GM23338 (cell line): ENCODE measurements at regions not wholly inside any gene's neighbourhood (a gene's known extent, or its start where the extent isn't known, plus 50 kb on each side); places are given as distances from the start of the nearest gene placed in this dataset.
"Not testable (repeated sequence)": the region's sequence is repeated elsewhere in the genome, so short reads cannot be mapped to it uniquely, and the experiment has no call there.

Experiments used
- ATAC-seq: fragments of 200-7000 bp; cut with Tn5 transposase; 3 replicates; pipeline ENCODE4 v1.9.1; 2020
- DNase-seq: peaks from one replicate; pipeline ENCODE4 v3.0.0-alpha.2; 2015; ENCODE audit warnings: low spot score
- H2AFZ ChIP-seq: fragments of 200-600 bp; sonication (generic); 2 replicates; pipeline ENCODE4 v1.8.0; 2016; ENCODE audit warnings: antibody characterized with exemption, mild to moderate bottlenecking, moderate library complexity
- H3F3A ChIP-seq: fragments of 200-600 bp; sonication (generic); replicated peaks from 2 replicates; pipeline ENCODE4 v1.8.0; 2017; ENCODE audit warnings: antibody characterized with exemption, mixed run types, low read depth
- H3K27ac ChIP-seq: fragments of 200-600 bp; sonication (generic); 2 replicates; pipeline ENCODE4 v1.6.1; 2016; ENCODE audit warnings: low read depth
- H3K27me3 ChIP-seq: fragments of 200-600 bp; sonication (generic); 2 replicates; pipeline ENCODE4 v1.8.0; 2016; ENCODE audit warnings: mild to moderate bottlenecking, mixed run types, moderate library complexity; ENCODE audit not compliant: insufficient read depth
- H3K36me3 ChIP-seq: fragments of 200-600 bp; sonication (generic); 2 replicates; pipeline ENCODE4 v1.8.0; 2016; ENCODE audit warnings: mild to moderate bottlenecking; ENCODE audit not compliant: insufficient read depth
- H3K4me1 ChIP-seq: fragments of 200-600 bp; sonication (generic); 2 replicates; pipeline ENCODE4 v1.8.0; 2016; ENCODE audit warnings: mild to moderate bottlenecking, moderate library complexity; ENCODE audit not compliant: insufficient read depth
- H3K4me2 ChIP-seq: fragments of 200-600 bp; sonication (generic); 2 replicates; pipeline ENCODE4 v1.7.1; 2017; ENCODE audit warnings: mixed run types
- H3K4me3 ChIP-seq: fragments of 200-600 bp; sonication (generic); 2 replicates; pipeline ENCODE4 v1.6.1; 2016; ENCODE audit warnings: mixed run types
- H3K79me2 ChIP-seq: fragments of 200-600 bp; sonication (generic); replicated peaks from 2 replicates; pipeline ENCODE4 v1.8.0; 2017; ENCODE audit warnings: mild to moderate bottlenecking; ENCODE audit not compliant: insufficient read depth
- H3K9me2 ChIP-seq: fragments of 200-600 bp; sonication (generic); 2 replicates; pipeline ENCODE4 v1.8.0; 2017; ENCODE audit not compliant: insufficient read depth
- H4K20me1 ChIP-seq: fragments of 200-600 bp; sonication (generic); replicated peaks from 2 replicates; pipeline ENCODE4 v1.8.0; 2017; ENCODE audit warnings: mild to moderate bottlenecking; ENCODE audit not compliant: insufficient read depth
- H3K27ac Mint-ChIP-seq: 2 replicates; pipeline ENCODE4 v1.8.0; 2020; ENCODE audit warnings: inconsistent platforms, mild to moderate bottlenecking, moderate library complexity, mixed read lengths
- H3K27me3 Mint-ChIP-seq: 3 replicates; pipeline ENCODE4 v1.8.0; 2022; ENCODE audit warnings: low read depth, mild to moderate bottlenecking, moderate library complexity, mixed read lengths, inconsistent platforms; ENCODE audit not compliant: insufficient read depth, poor library complexity
- H3K36me3 Mint-ChIP-seq: 3 replicates; pipeline ENCODE4 v1.8.0; 2021; ENCODE audit warnings: low read depth, mild to moderate bottlenecking, inconsistent platforms, moderate library complexity, mixed read lengths
- H3K4me1 Mint-ChIP-seq: 3 replicates; pipeline ENCODE4 v1.8.0; 2020; ENCODE audit warnings: mild to moderate bottlenecking, inconsistent platforms, mixed read lengths
- H3K4me3 Mint-ChIP-seq: 3 replicates; pipeline ENCODE4 v1.8.0; 2021; ENCODE audit warnings: moderate library complexity, mild to moderate bottlenecking, inconsistent platforms, mixed read lengths
- H3K9me3 Mint-ChIP-seq: 3 replicates; pipeline ENCODE4 v1.8.0; 2020; ENCODE audit warnings: moderate library complexity, mild to moderate bottlenecking, inconsistent platforms, mixed read lengths
- CREB1 ChIP-seq: fragments of 250-450 bp; sonication (Bioruptor Pico); IDR thresholded peaks from 2 replicates; pipeline ENCODE4 v1.5.0; 2020; ENCODE audit warnings: low read depth, mild to moderate bottlenecking, moderate library complexity
- JUNB ChIP-seq: IDR thresholded peaks from one replicate; pipeline ENCODE4 v1.6.1; 2016; ENCODE audit warnings: antibody characterized with exemption; ENCODE audit not compliant: unreplicated experiment
- NANOG ChIP-seq: IDR thresholded peaks from 2 replicates; pipeline ENCODE4 v1.6.1; 2016; ENCODE audit warnings: antibody characterized with exemption, borderline replicate concordance
- POLR2AphosphoS5 ChIP-seq: IDR thresholded peaks from 2 replicates; pipeline ENCODE4 v1.6.1; 2016; ENCODE audit warnings: antibody characterized with exemption, low read depth
- STAT1 ChIP-seq: IDR thresholded peaks from one replicate; pipeline ENCODE4 v1.6.1; 2016; ENCODE audit warnings: antibody characterized with exemption; ENCODE audit not compliant: unreplicated experiment
- ZNF331 ChIP-seq: fragments of 250-450 bp; sonication (Bioruptor Pico); IDR thresholded peaks from 2 replicates; pipeline ENCODE4 v1.5.0; 2020; ENCODE audit warnings: low read depth, mild to moderate bottlenecking, moderate library complexity
- TF ChIP-seq, protein P1 (sequence below), 2 experiments: fragments of 200-600 bp in 1 of 2; sonication (generic) in 1 of 2; conservative IDR thresholded peaks; 2 replicates each; pipeline versions ENCODE4 v1.5.1 to v1.6.1; 2016 to 2017; ENCODE audit warnings: antibody characterized with exemption in 2 of 2, low read depth in 2 of 2, mild to moderate bottlenecking in 2 of 2, moderate library complexity in 1 of 2
- TF ChIP-seq, protein P2 (sequence below): IDR thresholded peaks from 2 replicates; pipeline ENCODE4 v1.6.1; 2016; ENCODE audit warnings: antibody characterized with exemption
- TF ChIP-seq, protein P3 (sequence below): fragments of 250-450 bp; sonication (Bioruptor Pico); IDR thresholded peaks from 2 replicates; pipeline ENCODE4 v1.5.0; 2020; ENCODE audit warnings: mild to moderate bottlenecking, moderate library complexity

DNA sequence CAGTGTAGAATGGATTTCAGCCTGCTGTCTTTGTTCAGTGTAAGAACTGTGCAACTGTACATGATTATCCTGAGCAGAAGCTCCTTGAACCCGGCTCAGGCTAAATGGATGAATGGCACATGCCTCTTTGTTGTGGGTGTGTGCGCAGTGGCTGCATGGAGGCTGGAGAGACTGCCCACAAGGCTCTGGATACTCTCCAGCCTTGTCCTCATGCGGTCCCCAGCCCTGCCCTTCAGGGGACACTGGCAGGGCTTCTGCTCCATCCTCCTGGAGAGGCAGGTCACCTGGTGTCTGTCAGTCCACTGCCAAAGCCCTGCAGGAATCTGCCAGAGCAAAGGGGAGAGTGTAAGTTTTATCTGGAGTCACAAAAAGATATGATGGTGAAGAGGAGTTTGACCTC lies 241.7 kb upstream of the EXOC2 start:
- H4K20me1 ChIP-seq: no peaks in the 10 kb centered on the region
- H3K27me3 Mint-ChIP-seq: peaks cover 9% of the 10 kb centered on the region
- no peaks in the 10 kb centered on the region for H3K79me2 ChIP-seq
- no peaks in the 10 kb centered on the region for H3F3A ChIP-seq
- DNase-seq: no peak
- peaks cover 8% of the 10 kb centered on the region; the same call in 1 of the 2 replicates for H3K4me1 ChIP-seq
- H3K36me3 Mint-ChIP-seq: no peaks in the 10 kb centered on the region
- no peak overlapping the region for H3K27ac ChIP-seq
- H2AFZ ChIP-seq: no peak overlapping the region
- no peak overlapping the region for H3K4me3 Mint-ChIP-seq
- no peaks in the 10 kb centered on the region for H3K27me3 ChIP-seq
- no peak for ATAC-seq
- TF ChIP-seq POLR2AphosphoS5: no peak
- H3K9me3 Mint-ChIP-seq: no peaks in the 10 kb centered on the region
- H3K4me3 ChIP-seq: no peak overlapping the region
- no peaks in the 10 kb centered on the region for H3K36me3 ChIP-seq
- peaks cover 23% of the 10 kb centered on the region for H3K4me1 Mint-ChIP-seq
- no peak overlapping the region for H3K4me2 ChIP-seq
- H3K9me2 ChIP-seq: peaks cover 5% of the 10 kb centered on the region; the same call in 1 of the 2 replicates
- H3K27ac Mint-ChIP-seq: no peak overlapping the region

DNA sequence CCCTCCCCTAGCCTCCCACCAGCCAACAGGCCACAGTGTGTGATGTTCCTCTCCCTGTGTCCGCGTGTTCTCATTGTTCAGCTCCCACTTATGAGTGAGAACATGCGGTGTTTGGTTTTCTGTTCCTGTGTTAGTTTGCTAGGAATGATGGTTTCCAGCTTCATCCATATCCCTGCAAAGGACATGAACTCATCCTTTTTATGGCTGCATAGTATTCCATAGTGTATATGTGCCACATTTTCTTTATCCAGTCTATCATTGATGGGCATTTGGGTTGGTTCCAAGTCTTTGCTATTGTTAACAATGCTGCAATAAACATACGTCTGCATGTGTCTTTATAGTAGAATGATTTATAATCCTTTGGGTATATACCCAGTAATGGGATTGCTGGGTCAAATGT lies 239.0 kb upstream of the EXOC2 start:
- not testable (repeated sequence) for H3K9me2 ChIP-seq, H3K27me3 Mint-ChIP-seq, H3K27ac ChIP-seq, H3K4me1 ChIP-seq, H3K79me2 ChIP-seq, H3K9me3 Mint-ChIP-seq, H3K4me1 Mint-ChIP-seq, H3K4me2 ChIP-seq, H3K4me3 Mint-ChIP-seq, DNase-seq, H4K20me1 ChIP-seq, H3K36me3 Mint-ChIP-seq, H2AFZ ChIP-seq, H3F3A ChIP-seq, H3K36me3 ChIP-seq, H3K4me3 ChIP-seq, ATAC-seq, H3K27me3 ChIP-seq, H3K27ac Mint-ChIP-seq

DNA sequence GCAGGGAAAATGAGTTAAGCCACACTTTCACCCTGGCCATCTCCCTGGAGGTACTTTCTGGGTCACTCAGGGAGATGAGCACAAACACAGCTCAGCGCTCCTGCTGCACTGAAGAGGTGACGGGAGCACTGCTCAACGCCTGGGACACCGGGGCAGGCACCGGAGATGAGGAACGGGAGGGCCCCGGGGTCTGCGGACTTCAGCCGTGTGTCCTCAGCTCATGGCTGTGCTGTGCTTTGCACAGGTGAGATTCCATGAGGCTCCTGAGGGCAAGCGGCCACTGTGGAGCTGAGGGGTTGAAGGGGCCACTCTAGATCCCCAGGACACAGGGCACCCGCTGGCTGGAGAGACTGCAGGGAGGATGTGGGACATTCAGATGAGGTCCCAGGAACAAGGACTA lies 234.2 kb upstream of the EXOC2 start:
- ATAC-seq (no peak), DNase-seq (no peak)
- peaks cover 29% of the 10 kb centered on the region for H3K9me3 Mint-ChIP-seq
- Histone ChIP-seq H3K9me2 (no peaks in the 10 kb centered on the region), H4K20me1 (no peaks in the 10 kb centered on the region), H3F3A (no peaks in the 10 kb centered on the region), H3K27ac (no peak overlapping the region), H3K4me1 (no peaks in the 10 kb centered on the region), H2AFZ (no peak overlapping the region), H3K4me3 (no peak overlapping the region), H3K27me3 (no peaks in the 10 kb centered on the region), H3K79me2 (no peaks in the 10 kb centered on the region), H3K36me3 (no peaks in the 10 kb centered on the region), H3K4me2 (no peak overlapping the region)
- no peak overlapping the region for H3K4me3 Mint-ChIP-seq
- no peaks in the 10 kb centered on the region for H3K4me1 Mint-ChIP-seq
- peaks cover 3% of the 10 kb centered on the region for H3K27me3 Mint-ChIP-seq
- no peak overlapping the region for H3K27ac Mint-ChIP-seq
- H3K36me3 Mint-ChIP-seq: peaks cover 12% of the 10 kb centered on the region; the same call in 2 of the 3 replicates
- TF ChIP-seq STAT1 (no peak), NANOG (no peak), ZNF331 (no peak), POLR2AphosphoS5 (no peak), CREB1 (CRISPR knock-in tag) (no peak), JUNB (no peak)
- TF ChIP-seq, protein P1, sequence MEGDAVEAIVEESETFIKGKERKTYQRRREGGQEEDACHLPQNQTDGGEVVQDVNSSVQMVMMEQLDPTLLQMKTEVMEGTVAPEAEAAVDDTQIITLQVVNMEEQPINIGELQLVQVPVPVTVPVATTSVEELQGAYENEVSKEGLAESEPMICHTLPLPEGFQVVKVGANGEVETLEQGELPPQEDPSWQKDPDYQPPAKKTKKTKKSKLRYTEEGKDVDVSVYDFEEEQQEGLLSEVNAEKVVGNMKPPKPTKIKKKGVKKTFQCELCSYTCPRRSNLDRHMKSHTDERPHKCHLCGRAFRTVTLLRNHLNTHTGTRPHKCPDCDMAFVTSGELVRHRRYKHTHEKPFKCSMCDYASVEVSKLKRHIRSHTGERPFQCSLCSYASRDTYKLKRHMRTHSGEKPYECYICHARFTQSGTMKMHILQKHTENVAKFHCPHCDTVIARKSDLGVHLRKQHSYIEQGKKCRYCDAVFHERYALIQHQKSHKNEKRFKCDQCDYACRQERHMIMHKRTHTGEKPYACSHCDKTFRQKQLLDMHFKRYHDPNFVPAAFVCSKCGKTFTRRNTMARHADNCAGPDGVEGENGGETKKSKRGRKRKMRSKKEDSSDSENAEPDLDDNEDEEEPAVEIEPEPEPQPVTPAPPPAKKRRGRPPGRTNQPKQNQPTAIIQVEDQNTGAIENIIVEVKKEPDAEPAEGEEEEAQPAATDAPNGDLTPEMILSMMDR (conservative IDR thresholded peaks at IDR 0.05; ENCODE audit: low read depth in 2 of 2): no peak
- TF ChIP-seq, protein P2, sequence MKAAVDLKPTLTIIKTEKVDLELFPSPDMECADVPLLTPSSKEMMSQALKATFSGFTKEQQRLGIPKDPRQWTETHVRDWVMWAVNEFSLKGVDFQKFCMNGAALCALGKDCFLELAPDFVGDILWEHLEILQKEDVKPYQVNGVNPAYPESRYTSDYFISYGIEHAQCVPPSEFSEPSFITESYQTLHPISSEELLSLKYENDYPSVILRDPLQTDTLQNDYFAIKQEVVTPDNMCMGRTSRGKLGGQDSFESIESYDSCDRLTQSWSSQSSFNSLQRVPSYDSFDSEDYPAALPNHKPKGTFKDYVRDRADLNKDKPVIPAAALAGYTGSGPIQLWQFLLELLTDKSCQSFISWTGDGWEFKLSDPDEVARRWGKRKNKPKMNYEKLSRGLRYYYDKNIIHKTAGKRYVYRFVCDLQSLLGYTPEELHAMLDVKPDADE: no peak
- TF ChIP-seq, protein P3, sequence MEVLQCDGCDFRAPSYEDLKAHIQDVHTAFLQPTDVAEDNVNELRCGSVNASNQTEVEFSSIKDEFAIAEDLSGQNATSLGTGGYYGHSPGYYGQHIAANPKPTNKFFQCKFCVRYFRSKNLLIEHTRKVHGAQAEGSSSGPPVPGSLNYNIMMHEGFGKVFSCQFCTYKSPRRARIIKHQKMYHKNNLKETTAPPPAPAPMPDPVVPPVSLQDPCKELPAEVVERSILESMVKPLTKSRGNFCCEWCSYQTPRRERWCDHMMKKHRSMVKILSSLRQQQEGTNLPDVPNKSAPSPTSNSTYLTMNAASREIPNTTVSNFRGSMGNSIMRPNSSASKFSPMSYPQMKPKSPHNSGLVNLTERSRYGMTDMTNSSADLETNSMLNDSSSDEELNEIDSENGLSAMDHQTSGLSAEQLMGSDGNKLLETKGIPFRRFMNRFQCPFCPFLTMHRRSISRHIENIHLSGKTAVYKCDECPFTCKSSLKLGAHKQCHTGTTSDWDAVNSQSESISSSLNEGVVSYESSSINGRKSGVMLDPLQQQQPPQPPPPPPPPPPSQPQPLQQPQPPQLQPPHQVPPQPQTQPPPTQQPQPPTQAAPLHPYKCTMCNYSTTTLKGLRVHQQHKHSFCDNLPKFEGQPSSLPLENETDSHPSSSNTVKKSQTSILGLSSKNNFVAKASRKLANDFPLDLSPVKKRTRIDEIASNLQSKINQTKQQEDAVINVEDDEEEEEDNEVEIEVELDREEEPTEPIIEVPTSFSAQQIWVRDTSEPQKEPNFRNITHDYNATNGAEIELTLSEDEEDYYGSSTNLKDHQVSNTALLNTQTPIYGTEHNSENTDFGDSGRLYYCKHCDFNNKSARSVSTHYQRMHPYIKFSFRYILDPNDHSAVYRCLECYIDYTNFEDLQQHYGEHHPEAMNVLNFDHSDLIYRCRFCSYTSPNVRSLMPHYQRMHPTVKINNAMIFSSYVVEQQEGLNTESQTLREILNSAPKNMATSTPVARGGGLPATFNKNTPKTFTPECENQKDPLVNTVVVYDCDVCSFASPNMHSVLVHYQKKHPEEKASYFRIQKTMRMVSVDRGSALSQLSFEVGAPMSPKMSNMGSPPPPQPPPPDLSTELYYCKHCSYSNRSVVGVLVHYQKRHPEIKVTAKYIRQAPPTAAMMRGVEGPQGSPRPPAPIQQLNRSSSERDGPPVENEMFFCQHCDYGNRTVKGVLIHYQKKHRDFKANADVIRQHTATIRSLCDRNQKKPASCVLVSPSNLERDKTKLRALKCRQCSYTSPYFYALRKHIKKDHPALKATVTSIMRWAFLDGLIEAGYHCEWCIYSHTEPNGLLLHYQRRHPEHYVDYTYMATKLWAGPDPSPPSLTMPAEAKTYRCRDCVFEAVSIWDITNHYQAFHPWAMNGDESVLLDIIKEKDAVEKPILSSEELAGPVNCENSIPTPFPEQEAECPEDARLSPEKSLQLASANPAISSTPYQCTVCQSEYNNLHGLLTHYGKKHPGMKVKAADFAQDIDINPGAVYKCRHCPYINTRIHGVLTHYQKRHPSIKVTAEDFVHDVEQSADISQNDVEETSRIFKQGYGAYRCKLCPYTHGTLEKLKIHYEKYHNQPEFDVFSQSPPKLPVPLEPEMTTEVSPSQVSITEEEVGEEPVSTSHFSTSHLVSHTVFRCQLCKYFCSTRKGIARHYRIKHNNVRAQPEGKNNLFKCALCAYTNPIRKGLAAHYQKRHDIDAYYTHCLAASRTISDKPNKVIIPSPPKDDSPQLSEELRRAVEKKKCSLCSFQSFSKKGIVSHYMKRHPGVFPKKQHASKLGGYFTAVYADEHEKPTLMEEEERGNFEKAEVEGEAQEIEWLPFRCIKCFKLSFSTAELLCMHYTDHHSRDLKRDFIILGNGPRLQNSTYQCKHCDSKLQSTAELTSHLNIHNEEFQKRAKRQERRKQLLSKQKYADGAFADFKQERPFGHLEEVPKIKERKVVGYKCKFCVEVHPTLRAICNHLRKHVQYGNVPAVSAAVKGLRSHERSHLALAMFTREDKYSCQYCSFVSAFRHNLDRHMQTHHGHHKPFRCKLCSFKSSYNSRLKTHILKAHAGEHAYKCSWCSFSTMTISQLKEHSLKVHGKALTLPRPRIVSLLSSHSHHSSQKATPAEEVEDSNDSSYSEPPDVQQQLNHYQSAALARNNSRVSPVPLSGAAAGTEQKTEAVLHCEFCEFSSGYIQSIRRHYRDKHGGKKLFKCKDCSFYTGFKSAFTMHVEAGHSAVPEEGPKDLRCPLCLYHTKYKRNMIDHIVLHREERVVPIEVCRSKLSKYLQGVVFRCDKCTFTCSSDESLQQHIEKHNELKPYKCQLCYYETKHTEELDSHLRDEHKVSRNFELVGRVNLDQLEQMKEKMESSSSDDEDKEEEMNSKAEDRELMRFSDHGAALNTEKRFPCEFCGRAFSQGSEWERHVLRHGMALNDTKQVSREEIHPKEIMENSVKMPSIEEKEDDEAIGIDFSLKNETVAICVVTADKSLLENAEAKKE (CRISPR knock-in tag): no peak
